ENCODE measurements at regions not wholly inside any gene's neighbourhood (a gene's known extent, or its start where the extent isn't known, plus 50 kb on each side); places are given as distances from the start of the nearest gene placed in this dataset.

- H4K20me1 ChIP-seq: no peaks in the 10 kb centered on the region
- H3K36me3 ChIP-seq: no peaks in the 10 kb centered on the region
- no peak overlapping the region for H3K9ac ChIP-seq
- no peak overlapping the region for H3K27ac ChIP-seq
- H3K27me3 ChIP-seq: no peaks in the 10 kb centered on the region
- peaks cover 13% of the 10 kb centered on the region; the same call in 1 of the 2 replicates for H3K4me1 ChIP-seq
- 0 out of 2 replicates have a peak, but pooled peaks cover 8% of the 10 kb centered on the region for H3K9me3 ChIP-seq
- H3K4me3 ChIP-seq: no peak overlapping the region
- H3K4me2 ChIP-seq: no peak overlapping the region
- no peak for TF ChIP-seq Cebpa-rat (IDR thresholded peaks at IDR 0.05)
Observed at GRCh38 chr2:151197184-151198108, 64.2 kb downstream of the RBM43 start.

GRCh38 chr2:151193576-151193975 is 68.1 kb downstream of the RBM43 start:
- no peak overlapping the region for H3K9ac ChIP-seq
- no peak overlapping the region for H3K4me2 ChIP-seq
- no peaks in the 10 kb centered on the region for H3K27me3 ChIP-seq
- no peaks in the 10 kb centered on the region for H4K20me1 ChIP-seq
- H3K4me3 ChIP-seq: no peak overlapping the region
- H3K36me3 ChIP-seq: no peaks in the 10 kb centered on the region
- H3K4me1 ChIP-seq: 0 out of 2 replicates have a peak, but pooled peaks cover 7% of the 10 kb centered on the region
- 0 out of 2 replicates have a peak, but pooled peaks cover 8% of the 10 kb centered on the region for H3K9me3 ChIP-seq
- H3K27ac ChIP-seq: no peak overlapping the region
- no peak for TF ChIP-seq Cebpa-rat (IDR thresholded peaks at IDR 0.05)

GRCh38 chr2:151192681-151193080 is 69.0 kb downstream of the RBM43 start:
- Histone ChIP-seq H3K27ac (no peak overlapping the region), H3K4me3 (no peak overlapping the region), H3K36me3 (no peaks in the 10 kb centered on the region), H3K27me3 (no peaks in the 10 kb centered on the region), H3K4me2 (no peak overlapping the region), H3K4me1 (0 out of 2 replicates have a peak, but pooled peaks cover 7% of the 10 kb centered on the region), H3K9me3 (0 out of 2 replicates have a peak, but pooled peaks cover 4% of the 10 kb centered on the region), H4K20me1 (no peaks in the 10 kb centered on the region), H3K9ac (no peak overlapping the region)
- TF ChIP-seq Cebpa-rat (IDR thresholded peaks at IDR 0.05): no peak

GRCh38 chr2:151191001-151191400 is 70.7 kb downstream of the RBM43 start:
- no peak overlapping the region for H3K4me2 ChIP-seq
- H3K9me3 ChIP-seq: no peaks in the 10 kb centered on the region
- H4K20me1 ChIP-seq: no peaks in the 10 kb centered on the region
- no peak overlapping the region for H3K27ac ChIP-seq
- H3K9ac ChIP-seq: no peak overlapping the region
- TF ChIP-seq Cebpa-rat (IDR thresholded peaks at IDR 0.05): no peak
- H3K36me3 ChIP-seq: no peaks in the 10 kb centered on the region
- no peaks in the 10 kb centered on the region for H3K27me3 ChIP-seq
- H3K4me1 ChIP-seq: 0 out of 2 replicates have a peak, but pooled peaks cover 7% of the 10 kb centered on the region
- no peak overlapping the region for H3K4me3 ChIP-seq

- Histone ChIP-seq H3K4me3 (no peak overlapping the region), H4K20me1 (no peaks in the 10 kb centered on the region), H3K27ac (no peak overlapping the region), H3K9ac (no peak overlapping the region), H3K27me3 (no peaks in the 10 kb centered on the region), H3K4me2 (no peak overlapping the region), H3K4me1 (0 out of 2 replicates have a peak, but pooled peaks cover 7% of the 10 kb centered on the region), H3K36me3 (no peaks in the 10 kb centered on the region), H3K9me3 (no peaks in the 10 kb centered on the region)
- no peak for TF ChIP-seq Cebpa-rat (IDR thresholded peaks at IDR 0.05)
Observed at GRCh38 chr2:151189125-151189524, 72.5 kb downstream of the RBM43 start.

- Histone ChIP-seq H3K36me3 (no peaks in the 10 kb centered on the region), H4K20me1 (no peaks in the 10 kb centered on the region), H3K9me3 (no peaks in the 10 kb centered on the region), H3K4me2 (no peak overlapping the region), H3K9ac (no peak overlapping the region), H3K4me3 (no peak overlapping the region), H3K27ac (no peak overlapping the region), H3K27me3 (no peaks in the 10 kb centered on the region), H3K4me1 (no peaks in the 10 kb centered on the region)
- no peak for TF ChIP-seq Cebpa-rat (IDR thresholded peaks at IDR 0.05)
Observed at GRCh38 chr2:151186011-151186410, 75.7 kb downstream of the RBM43 start.

- Histone ChIP-seq H3K9ac (no peak overlapping the region), H3K9me3 (no peaks in the 10 kb centered on the region), H4K20me1 (no peaks in the 10 kb centered on the region)
Observed at GRCh38 chr2:151182899-151183809, 78.5 kb downstream of the RBM43 start.

GRCh38 chr2:151182396-151182795 is 79.3 kb downstream of the RBM43 start:
- no peaks in the 10 kb centered on the region for H4K20me1 ChIP-seq
- no peak overlapping the region for H3K27ac ChIP-seq
- H3K36me3 ChIP-seq: no peaks in the 10 kb centered on the region
- no peaks in the 10 kb centered on the region for H3K4me1 ChIP-seq
- H3K27me3 ChIP-seq: no peaks in the 10 kb centered on the region
- H3K9ac ChIP-seq: no peak overlapping the region
- no peak overlapping the region for H3K4me2 ChIP-seq
- TF ChIP-seq Cebpa-rat (IDR thresholded peaks at IDR 0.05): no peak
- no peak overlapping the region for H3K4me3 ChIP-seq
- no peaks in the 10 kb centered on the region for H3K9me3 ChIP-seq

More at GRCh38 chr2:151182899-151183809, 78.5 kb downstream of the RBM43 start:
- no peak overlapping the region for H3K4me2 ChIP-seq
- H3K36me3 ChIP-seq: no peaks in the 10 kb centered on the region
- no peaks in the 10 kb centered on the region for H3K4me1 ChIP-seq
- no peak overlapping the region for H3K4me3 ChIP-seq
- TF ChIP-seq Cebpa-rat (IDR thresholded peaks at IDR 0.05): no peak
- H3K27me3 ChIP-seq: no peaks in the 10 kb centered on the region
- H3K27ac ChIP-seq: no peak overlapping the region

GRCh38 chr2:151181524-151181923 is 80.1 kb downstream of the RBM43 start:
- no peaks in the 10 kb centered on the region for H3K4me1 ChIP-seq
- no peaks in the 10 kb centered on the region for H3K36me3 ChIP-seq
- no peak for TF ChIP-seq Cebpa-rat (IDR thresholded peaks at IDR 0.05)
- H3K4me2 ChIP-seq: no peak overlapping the region
- no peaks in the 10 kb centered on the region for H3K9me3 ChIP-seq
- H3K27me3 ChIP-seq: no peaks in the 10 kb centered on the region
- H3K4me3 ChIP-seq: no peak overlapping the region
- H3K9ac ChIP-seq: no peak overlapping the region
- H4K20me1 ChIP-seq: no peaks in the 10 kb centered on the region
- no peak overlapping the region for H3K27ac ChIP-seq

Data from BLaER1 (cell line).